Activated CD8-positive, alpha-beta T cell treated with anti-CD3 and anti-CD28 coated beads, Interleukin-2, amount 10 ng/mL, durations not matched to agents 7 days and 5 days (primary cell): ENCODE measurements at regions not wholly inside any gene's neighbourhood (a gene's known extent, or its start where the extent isn't known, plus 50 kb on each side); places are given as distances from the start of the nearest gene placed in this dataset.

ENCODE experiments used
- ATAC-seq: fragments of 150-1000 bp; cut with Tn5 transposase; one replicate; pipeline ENCODE4 v1.10.0; 2021; ENCODE audit warnings: moderate library complexity
- CTCF ChIA-PET: fragments of 350-600 bp; sonication (Branson Sonifier 250); formaldehyde crosslinking; loops from one replicate; lab custom pipeline; 2021; ENCODE audit warnings: antibody characterized with exemption; lab: Charles Lee
- POLR2A ChIA-PET: fragments of 350-600 bp; sonication (Branson Sonifier 250); formaldehyde crosslinking; loops from one replicate; lab custom pipeline; 2021; ENCODE audit warnings: antibody characterized with exemption; lab: Charles Lee
- DNase-seq: peaks from one replicate; pipeline ENCODE4 v3.0.0-alpha.2; 2020
- H3K27ac Mint-ChIP-seq: one replicate; pipeline ENCODE4 v1.8.0; 2021; ENCODE audit warnings: mild to moderate bottlenecking, mixed read lengths
- H3K27me3 Mint-ChIP-seq: one replicate; pipeline ENCODE4 v1.8.0; 2021; ENCODE audit warnings: low read depth, mixed read lengths
- H3K36me3 Mint-ChIP-seq: one replicate; pipeline ENCODE4 v1.8.0; 2021; ENCODE audit warnings: low read depth, mixed read lengths
- H3K4me1 Mint-ChIP-seq: one replicate; pipeline ENCODE4 v1.8.0; 2021; ENCODE audit warnings: low read depth, mixed read lengths
- H3K4me3 Mint-ChIP-seq: one replicate; pipeline ENCODE4 v1.8.0; 2021; ENCODE audit warnings: mild to moderate bottlenecking, mixed read lengths
- H3K9me3 Mint-ChIP-seq: one replicate; pipeline ENCODE4 v1.8.0; 2022; ENCODE audit warnings: mixed read lengths; ENCODE audit not compliant: insufficient read depth

- ATAC-seq = no peak
- Mint-ChIP-seq H3K27ac (no peak overlapping the region), H3K9me3 (no peaks in the 10 kb centered on the region), H3K36me3 (no peaks in the 10 kb centered on the region), H3K27me3 (no peaks in the 10 kb centered on the region), H3K4me3 (no peak overlapping the region), H3K4me1 (no peaks in the 10 kb centered on the region)
- ChIA-PET CTCF (interaction anchor here (1.2 kb wide), 1 partner anchor 9 kb away, joined by 3 read pairs; no protein-coding TSS in a partner anchor), POLR2A (no interaction called here)
- DNase-seq = no peak
Measured at GRCh38 chr15:95715906-95716656, 614.4 kb upstream of the NR2F2 start.

GRCh38 chr15:95716708-95717107 is 613.8 kb upstream of the NR2F2 start:
- no peak overlapping the region for H3K4me3 Mint-ChIP-seq
- POLR2A ChIA-PET = no interaction called here
- no peaks in the 10 kb centered on the region for H3K36me3 Mint-ChIP-seq
- H3K9me3 Mint-ChIP-seq = no peaks in the 10 kb centered on the region
- CTCF ChIA-PET = interaction anchor here (1.2 kb wide), 1 partner anchor 9 kb away, joined by 3 read pairs; no protein-coding TSS in a partner anchor
- DNase-seq = no peak
- no peaks in the 10 kb centered on the region for H3K27me3 Mint-ChIP-seq
- no peak for ATAC-seq
- no peaks in the 10 kb centered on the region for H3K4me1 Mint-ChIP-seq
- H3K27ac Mint-ChIP-seq = no peak overlapping the region

GRCh38 chr15:95718441-95718840 is 612.1 kb upstream of the NR2F2 start:
- Mint-ChIP-seq H3K36me3 (no peaks in the 10 kb centered on the region), H3K9me3 (no peaks in the 10 kb centered on the region), H3K27ac (no peak overlapping the region), H3K27me3 (no peaks in the 10 kb centered on the region), H3K4me3 (no peak overlapping the region), H3K4me1 (no peaks in the 10 kb centered on the region)
- ATAC-seq (no peak), DNase-seq (no peak)
- ChIA-PET POLR2A (no interaction called here), CTCF (no interaction called here)

- ChIA-PET CTCF (no interaction called here), POLR2A (interaction anchor here (0.6 kb wide), 1 partner anchor 831 kb away, joined by 4 read pairs; no protein-coding TSS in a partner anchor)
- no peaks in the 10 kb centered on the region for H3K36me3 Mint-ChIP-seq
- no peak overlapping the region for H3K27ac Mint-ChIP-seq
- DNase-seq = no peak
- H3K4me3 Mint-ChIP-seq = no peak overlapping the region
- no peaks in the 10 kb centered on the region for H3K9me3 Mint-ChIP-seq
- peaks cover 7% of the 10 kb centered on the region for H3K27me3 Mint-ChIP-seq
- no peaks in the 10 kb centered on the region for H3K4me1 Mint-ChIP-seq
- ATAC-seq = no peak
Measured at GRCh38 chr15:95724908-95725633, 605.4 kb upstream of the NR2F2 start.

- POLR2A ChIA-PET = no interaction called here
- Mint-ChIP-seq H3K36me3 (no peaks in the 10 kb centered on the region), H3K27me3 (peaks cover 8% of the 10 kb centered on the region), H3K4me1 (no peaks in the 10 kb centered on the region), H3K9me3 (no peaks in the 10 kb centered on the region), H3K27ac (no peak overlapping the region), H3K4me3 (no peak overlapping the region)
- CTCF ChIA-PET = no interaction called here
- no peak for DNase-seq
- no peak for ATAC-seq
Measured at GRCh38 chr15:95726891-95727290, 603.6 kb upstream of the NR2F2 start.

GRCh38 chr15:95733931-95734330 is 596.6 kb upstream of the NR2F2 start:
- POLR2A ChIA-PET = no interaction called here
- Mint-ChIP-seq H3K27ac (peak overlapping the region; percentile 77), H3K27me3 (peaks cover 2% of the 10 kb centered on the region), H3K9me3 (peaks cover 16% of the 10 kb centered on the region), H3K36me3 (peaks cover 29% of the 10 kb centered on the region), H3K4me3 (no peak overlapping the region), H3K4me1 (peaks cover 29% of the 10 kb centered on the region)
- ATAC-seq (peak; percentile 39), DNase-seq (peak; percentile 25)
- CTCF ChIA-PET = interaction anchor here (0.7 kb wide), 1 partner anchor 474 kb away, joined by 3 read pairs; no protein-coding TSS in a partner anchor

- Mint-ChIP-seq H3K4me3 (no peak overlapping the region), H3K27me3 (peaks cover 2% of the 10 kb centered on the region), H3K9me3 (peaks cover 16% of the 10 kb centered on the region), H3K4me1 (peaks cover 29% of the 10 kb centered on the region), H3K27ac (peak overlapping the region; percentile 77), H3K36me3 (peaks cover 29% of the 10 kb centered on the region)
- ChIA-PET POLR2A (interaction anchor here (0.6 kb wide), 1 partner anchor 287 kb away, joined by 3 read pairs; no protein-coding TSS in a partner anchor), CTCF (no interaction called here)
- DNase-seq = no peak
- no peak for ATAC-seq
Measured at GRCh38 chr15:95734422-95735316, 595.8 kb upstream of the NR2F2 start.

GRCh38 chr15:95737060-95737459 is 593.4 kb upstream of the NR2F2 start:
- Mint-ChIP-seq H3K27ac (no peak overlapping the region), H3K4me1 (peaks cover 39% of the 10 kb centered on the region), H3K27me3 (no peaks in the 10 kb centered on the region), H3K4me3 (no peak overlapping the region), H3K9me3 (peaks cover 16% of the 10 kb centered on the region), H3K36me3 (peaks cover 30% of the 10 kb centered on the region)
- ATAC-seq = no peak
- DNase-seq = no peak
- CTCF ChIA-PET = no interaction called here
- POLR2A ChIA-PET = no interaction called here

GRCh38 chr15:95739131-95739530 is 591.4 kb upstream of the NR2F2 start:
- no peak for ATAC-seq
- Mint-ChIP-seq H3K9me3 (peaks cover 16% of the 10 kb centered on the region), H3K27ac (no peak overlapping the region), H3K36me3 (peaks cover 27% of the 10 kb centered on the region), H3K4me1 (peaks cover 35% of the 10 kb centered on the region), H3K4me3 (no peak overlapping the region), H3K27me3 (no peaks in the 10 kb centered on the region)
- DNase-seq = no peak
- ChIA-PET POLR2A (no interaction called here), CTCF (interaction anchor here (0.6 to 1.0 kb wide), 2 partner anchors 36 to 479 kb away, joined by 3 read pairs; no protein-coding TSS in a partner anchor)

GRCh38 chr15:95741830-95742229 is 588.7 kb upstream of the NR2F2 start:
- Mint-ChIP-seq H3K27me3 (no peaks in the 10 kb centered on the region), H3K4me3 (peak overlapping the region; percentile 13), H3K9me3 (no peaks in the 10 kb centered on the region), H3K27ac (peak overlapping the region; percentile 53), H3K4me1 (peaks cover 16% of the 10 kb centered on the region), H3K36me3 (peaks cover 7% of the 10 kb centered on the region)
- POLR2A ChIA-PET = no interaction called here
- DNase-seq = no peak
- ATAC-seq = no peak
- CTCF ChIA-PET = no interaction called here

GRCh38 chr15:95742256-95742655 is 588.2 kb upstream of the NR2F2 start:
- POLR2A ChIA-PET = no interaction called here
- H3K9me3 Mint-ChIP-seq = no peaks in the 10 kb centered on the region
- peak overlapping the region; percentile 53 for H3K27ac Mint-ChIP-seq
- no peak for DNase-seq
- H3K27me3 Mint-ChIP-seq = no peaks in the 10 kb centered on the region
- peaks cover 16% of the 10 kb centered on the region for H3K4me1 Mint-ChIP-seq
- peaks cover 7% of the 10 kb centered on the region for H3K36me3 Mint-ChIP-seq
- no peak for ATAC-seq
- CTCF ChIA-PET = no interaction called here
- H3K4me3 Mint-ChIP-seq = peak overlapping the region; percentile 13
